Breast epithelium (tissue), 3 donors: ENCODE measurements at regions not wholly inside any gene's neighbourhood (a gene's known extent, or its start where the extent isn't known, plus 50 kb on each side); places are given as distances from the start of the nearest gene placed in this dataset.

Experiments used
- POLR2A ChIP-seq: fragments of 450-650 bp; IDR thresholded peaks from one replicate; pipeline ENCODE4 v1.6.1; 2016; ENCODE audit warnings: antibody characterized with exemption, mild to moderate bottlenecking, moderate library complexity
- TF ChIP-seq, protein P1 (sequence below), 3 donors: fragments of 450-650 bp; IDR thresholded peaks; one replicate each; pipeline ENCODE4 v1.5.1; 2016 to 2017; ENCODE audit warnings: antibody characterized with exemption in 3 of 3, mild to moderate bottlenecking in 3 of 3, moderate library complexity in 3 of 3

DNA sequence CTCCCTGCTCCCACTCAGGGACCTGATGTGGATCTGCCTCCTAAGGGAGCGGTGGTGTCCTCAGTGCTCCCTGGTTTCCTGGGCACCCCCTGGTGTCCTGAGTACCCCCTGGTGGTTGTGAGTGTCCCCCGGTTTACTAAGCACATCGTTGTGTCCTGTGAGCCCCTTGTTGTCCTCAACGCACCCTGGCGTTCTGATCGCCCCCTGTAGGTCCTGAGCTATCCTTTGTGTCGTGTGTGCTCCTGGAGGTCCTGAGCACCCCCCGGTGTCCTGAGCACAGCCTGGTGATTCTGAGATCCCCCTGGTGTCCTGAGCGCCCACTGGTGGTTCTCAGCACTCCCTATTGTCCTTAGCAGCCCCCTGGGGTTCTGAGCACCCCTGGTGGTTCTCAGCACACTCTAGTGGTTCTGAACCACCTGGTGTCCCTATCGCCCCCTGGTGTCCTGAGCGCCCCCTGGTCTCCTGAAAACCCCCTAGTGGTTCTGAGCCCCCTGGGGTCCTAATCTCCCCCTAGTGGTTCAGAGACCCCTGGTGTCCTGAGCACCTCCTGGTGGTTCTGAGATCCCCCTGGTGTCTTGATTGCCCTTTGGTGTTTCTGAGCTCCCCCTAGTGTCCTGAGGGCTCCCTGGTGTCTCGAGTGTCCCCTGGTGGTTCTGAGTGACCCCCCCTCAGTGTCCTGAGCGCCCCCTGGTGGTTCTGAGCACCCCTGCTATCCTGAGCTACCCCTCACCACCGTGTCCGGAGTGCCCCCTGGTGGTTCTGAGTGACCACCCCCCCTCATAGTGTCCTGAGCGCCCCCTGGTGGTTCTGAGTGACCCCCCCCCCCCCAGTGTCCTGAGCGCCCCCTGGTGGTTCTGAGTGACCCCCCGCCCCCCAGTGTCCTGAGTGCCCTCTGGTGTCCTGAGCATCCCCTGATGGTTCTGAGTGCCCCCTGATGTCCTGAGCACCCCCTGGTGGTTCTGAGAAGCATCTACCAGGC lies 615.1 kb downstream of the TMEM121 start:
- TF ChIP-seq, protein P1, sequence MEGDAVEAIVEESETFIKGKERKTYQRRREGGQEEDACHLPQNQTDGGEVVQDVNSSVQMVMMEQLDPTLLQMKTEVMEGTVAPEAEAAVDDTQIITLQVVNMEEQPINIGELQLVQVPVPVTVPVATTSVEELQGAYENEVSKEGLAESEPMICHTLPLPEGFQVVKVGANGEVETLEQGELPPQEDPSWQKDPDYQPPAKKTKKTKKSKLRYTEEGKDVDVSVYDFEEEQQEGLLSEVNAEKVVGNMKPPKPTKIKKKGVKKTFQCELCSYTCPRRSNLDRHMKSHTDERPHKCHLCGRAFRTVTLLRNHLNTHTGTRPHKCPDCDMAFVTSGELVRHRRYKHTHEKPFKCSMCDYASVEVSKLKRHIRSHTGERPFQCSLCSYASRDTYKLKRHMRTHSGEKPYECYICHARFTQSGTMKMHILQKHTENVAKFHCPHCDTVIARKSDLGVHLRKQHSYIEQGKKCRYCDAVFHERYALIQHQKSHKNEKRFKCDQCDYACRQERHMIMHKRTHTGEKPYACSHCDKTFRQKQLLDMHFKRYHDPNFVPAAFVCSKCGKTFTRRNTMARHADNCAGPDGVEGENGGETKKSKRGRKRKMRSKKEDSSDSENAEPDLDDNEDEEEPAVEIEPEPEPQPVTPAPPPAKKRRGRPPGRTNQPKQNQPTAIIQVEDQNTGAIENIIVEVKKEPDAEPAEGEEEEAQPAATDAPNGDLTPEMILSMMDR (IDR thresholded peaks at IDR 0.05) = no peak
- no peak for TF ChIP-seq POLR2A
